HAP-1 (cell line): ENCODE measurements at regions not wholly inside any gene's neighbourhood (a gene's known extent, or its start where the extent isn't known, plus 50 kb on each side); places are given as distances from the start of the nearest gene placed in this dataset.

ENCODE experiments used
- DNase-seq, 2 experiments: peaks; one replicate each; pipeline ENCODE4 v3.0.0-alpha.2; 2016 to 2020; ENCODE audit warnings: low spot score in 2 of 2
- H3K27me3 ChIP-seq: fragments of 250-450 bp; sonication (Bioruptor Pico); 2 replicates; pipeline ENCODE4 v1.5.1; 2020; ENCODE audit warnings: low read depth, mild to moderate bottlenecking, moderate library complexity
- H3K36me3 ChIP-seq: fragments of 250-450 bp; sonication (Bioruptor Pico); replicated peaks from 2 replicates; pipeline ENCODE4 v1.5.1; 2020; ENCODE audit warnings: mild to moderate bottlenecking
- H3K4me1 ChIP-seq: fragments of 250-450 bp; sonication (Bioruptor Pico); 2 replicates; pipeline ENCODE4 v1.5.1; 2020; ENCODE audit warnings: mild to moderate bottlenecking
- H3K4me3 ChIP-seq: fragments of 250-450 bp; sonication (Bioruptor Pico); 2 replicates; pipeline ENCODE4 v1.5.1; 2020; ENCODE audit warnings: mild to moderate bottlenecking, moderate library complexity
- H3K9me3 ChIP-seq: fragments of 250-450 bp; sonication (Bioruptor Pico); 2 replicates; pipeline ENCODE4 v1.5.1; 2020; ENCODE audit warnings: mild to moderate bottlenecking, moderate library complexity
- in situ Hi-C: fragments of 300-500 bp; cut with MboI; formaldehyde crosslinking; loops from 3 replicates; pipeline ENCODE4 v1.14.3; 2020; ENCODE audit warnings: low sequenced_read_pairs, inconsistent platforms, mixed read lengths

- Histone ChIP-seq H3K36me3 (no peaks in the 10 kb centered on the region), H3K4me3 (no peak overlapping the region), H3K9me3 (no peaks in the 10 kb centered on the region), H3K4me1 (no peaks in the 10 kb centered on the region), H3K27me3 (no peaks in the 10 kb centered on the region)
- in situ Hi-C loops, result no loop called here
- DNase-seq, result no peak
Measured at GRCh38 chr16:5870886-5871691, 773.5 kb upstream of the EEF2KMT start.

DNA sequence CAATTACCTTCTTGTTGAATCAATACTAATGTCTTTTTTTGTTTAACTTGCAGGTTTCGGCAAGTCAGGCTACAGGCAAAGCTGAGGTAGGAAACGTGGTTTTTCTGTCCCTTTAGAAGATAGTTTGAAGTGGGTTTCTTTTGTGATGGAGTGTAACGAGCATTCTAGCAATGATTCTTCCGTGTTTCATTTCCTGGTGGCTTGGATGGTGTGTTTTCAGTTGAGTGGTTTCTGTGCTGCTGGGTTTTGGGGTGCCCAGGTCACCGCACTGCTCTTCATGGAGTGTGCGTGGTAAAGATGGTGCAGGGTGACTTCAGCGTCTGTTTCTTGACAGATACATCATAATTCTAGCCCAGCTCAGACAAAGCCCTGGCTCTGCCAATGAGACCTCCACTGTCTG, 769.7 kb upstream of the EEF2KMT start:
- H3K4me1 ChIP-seq, result no peaks in the 10 kb centered on the region
- H3K36me3 ChIP-seq, result no peaks in the 10 kb centered on the region
- DNase-seq, result no peak
- H3K9me3 ChIP-seq, result no peaks in the 10 kb centered on the region
- in situ Hi-C loops, result no loop called here
- no peaks in the 10 kb centered on the region for H3K27me3 ChIP-seq
- no peak overlapping the region for H3K4me3 ChIP-seq

- Histone ChIP-seq H3K9me3 (no peaks in the 10 kb centered on the region), H3K27me3 (no peaks in the 10 kb centered on the region), H3K36me3 (no peaks in the 10 kb centered on the region), H3K4me3 (no peak overlapping the region), H3K4me1 (no peaks in the 10 kb centered on the region)
- no peak for DNase-seq
- in situ Hi-C loops, result no loop called here
Measured at GRCh38 chr16:5865236-5865635, 767.6 kb upstream of the EEF2KMT start.

DNA sequence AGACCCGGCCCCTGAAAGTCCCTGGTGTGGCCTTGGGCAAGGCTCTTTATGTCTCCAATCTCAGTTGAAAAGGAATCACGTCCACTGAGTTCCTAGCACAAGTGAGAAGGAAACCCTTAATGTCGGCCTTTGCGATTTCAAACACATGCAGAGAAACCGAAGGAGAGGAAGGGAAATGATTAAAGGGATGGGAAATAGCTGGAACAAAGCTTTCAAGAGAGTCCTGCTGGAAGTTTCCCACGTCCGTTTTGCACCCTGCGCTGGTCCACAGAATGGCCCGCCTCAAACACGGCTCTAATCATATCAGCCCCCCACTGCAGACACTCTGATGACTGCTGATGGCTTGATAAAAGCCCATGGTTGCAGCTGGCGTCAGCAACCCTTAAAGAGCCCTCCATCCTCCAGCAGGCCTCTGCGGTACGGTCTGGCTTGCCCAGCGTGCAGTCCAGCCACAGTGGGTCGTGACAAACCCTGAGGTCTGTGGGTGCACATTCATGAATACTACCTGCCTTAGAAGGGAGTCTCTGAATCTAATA, 765.5 kb upstream of the EEF2KMT start:
- Histone ChIP-seq H3K27me3 (no peaks in the 10 kb centered on the region), H3K4me3 (no peak overlapping the region), H3K4me1 (no peaks in the 10 kb centered on the region), H3K36me3 (no peaks in the 10 kb centered on the region), H3K9me3 (no peaks in the 10 kb centered on the region)
- no peak for DNase-seq
- in situ Hi-C loops, result no loop called here

GRCh38 chr16:5862103-5862840, 764.7 kb upstream of the EEF2KMT start:
- in situ Hi-C loops, result no loop called here
- Histone ChIP-seq H3K27me3 (no peaks in the 10 kb centered on the region), H3K9me3 (no peaks in the 10 kb centered on the region), H3K4me3 (no peak overlapping the region), H3K4me1 (no peaks in the 10 kb centered on the region), H3K36me3 (no peaks in the 10 kb centered on the region)
- no peak for DNase-seq

GRCh38 chr16:5861241-5861640, 763.6 kb upstream of the EEF2KMT start:
- DNase-seq, result no peak
- in situ Hi-C loops, result no loop called here

DNA sequence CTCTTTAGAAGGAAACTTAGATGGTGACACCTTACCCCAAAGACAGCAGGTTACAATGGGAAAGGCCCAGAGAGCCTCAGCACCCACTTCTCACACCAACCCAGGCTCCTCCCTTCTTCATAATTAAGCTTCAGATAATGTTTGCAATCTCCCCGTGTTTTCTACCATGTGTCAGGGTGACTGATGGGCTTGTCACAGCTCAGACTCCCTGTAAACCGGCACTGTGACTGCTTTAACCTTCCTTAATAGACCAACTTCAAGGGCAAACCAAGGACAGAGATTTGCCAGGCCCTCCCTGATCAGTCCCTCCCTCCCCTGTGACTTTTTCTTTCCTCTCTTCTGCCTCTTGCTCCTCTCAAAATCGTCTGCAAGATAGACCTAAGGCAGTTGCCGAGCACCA, 760.6 kb upstream of the EEF2KMT start:
- no peaks in the 10 kb centered on the region for H3K36me3 ChIP-seq
- H3K4me3 ChIP-seq, result no peak overlapping the region
- H3K9me3 ChIP-seq, result no peaks in the 10 kb centered on the region
- no peaks in the 10 kb centered on the region for H3K27me3 ChIP-seq
- no peak for DNase-seq
- in situ Hi-C loops, result no loop called here
- H3K4me1 ChIP-seq, result no peaks in the 10 kb centered on the region

More at GRCh38 chr16:5861241-5861640, 763.6 kb upstream of the EEF2KMT start:
- Histone ChIP-seq H3K4me3 (no peak overlapping the region), H3K4me1 (no peaks in the 10 kb centered on the region), H3K9me3 (no peaks in the 10 kb centered on the region), H3K36me3 (no peaks in the 10 kb centered on the region), H3K27me3 (no peaks in the 10 kb centered on the region)

GRCh38 chr16:5854027-5854426, 756.4 kb upstream of the EEF2KMT start:
- DNase-seq, result no peak
- H3K27me3 ChIP-seq, result no peaks in the 10 kb centered on the region
- H3K4me3 ChIP-seq, result no peak overlapping the region
- no peaks in the 10 kb centered on the region for H3K9me3 ChIP-seq
- H3K4me1 ChIP-seq, result no peaks in the 10 kb centered on the region
- no peaks in the 10 kb centered on the region for H3K36me3 ChIP-seq
- in situ Hi-C loops, result no loop called here

DNA sequence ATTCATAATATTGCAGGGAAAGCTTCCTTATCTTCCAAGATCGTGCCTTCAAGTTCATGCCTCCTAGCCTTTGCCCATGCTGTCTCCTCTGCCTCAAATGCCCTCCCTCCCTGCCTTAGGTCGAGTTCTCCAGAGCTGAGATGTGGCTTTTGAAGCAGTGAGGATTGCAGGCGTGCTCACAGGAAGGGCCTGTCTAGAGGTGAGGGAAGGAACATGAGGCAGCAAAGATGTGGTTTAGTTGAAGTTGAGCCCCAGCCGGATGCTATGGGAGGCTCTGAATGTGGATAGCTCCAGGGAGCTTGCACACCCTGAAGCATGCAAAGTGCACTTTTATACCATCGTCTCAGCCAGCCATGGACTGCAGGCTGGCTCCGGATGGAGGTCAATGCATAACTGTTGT, 754.6 kb upstream of the EEF2KMT start:
- in situ Hi-C loops, result no loop called here

DNA sequence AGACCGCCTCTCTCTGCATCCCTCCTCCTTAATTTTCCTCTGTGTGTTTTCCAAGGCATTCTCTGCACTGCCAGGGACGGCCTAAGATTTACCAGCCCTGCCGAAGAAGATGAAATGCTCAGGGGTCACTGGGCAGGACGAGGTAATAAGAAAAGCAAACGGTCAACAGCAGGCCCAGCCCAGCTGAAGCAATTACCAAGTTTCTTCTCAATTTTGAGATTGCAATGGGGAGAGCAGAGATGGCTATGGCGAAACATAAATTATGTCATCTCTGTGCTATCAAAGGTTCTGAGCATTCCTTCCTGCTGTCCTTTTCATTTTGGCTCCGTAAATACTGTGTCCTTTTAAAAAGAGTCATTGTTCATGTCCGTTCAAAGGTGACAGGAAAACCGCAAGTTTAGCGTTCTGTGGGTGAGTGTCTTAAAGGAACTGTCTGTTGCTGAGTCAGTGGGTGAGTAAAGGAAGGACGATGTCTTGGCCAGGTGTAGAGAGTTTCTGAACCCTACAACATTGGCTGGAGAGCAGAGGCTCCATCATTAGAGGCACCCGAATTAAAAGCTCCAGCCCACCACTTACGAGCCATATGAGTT, 753.9 kb upstream of the EEF2KMT start:
- H3K9me3 ChIP-seq, result no peaks in the 10 kb centered on the region
- H3K27me3 ChIP-seq, result no peaks in the 10 kb centered on the region
- in situ Hi-C loops, result no loop called here
- H3K4me1 ChIP-seq, result no peaks in the 10 kb centered on the region
- H3K36me3 ChIP-seq, result no peaks in the 10 kb centered on the region
- no peak overlapping the region for H3K4me3 ChIP-seq
- DNase-seq, result no peak

More for the DNA sequence above, 754.6 kb upstream of the EEF2KMT start:
- no peak for DNase-seq
- no peaks in the 10 kb centered on the region for H3K4me1 ChIP-seq
- no peaks in the 10 kb centered on the region for H3K36me3 ChIP-seq
- H3K9me3 ChIP-seq, result no peaks in the 10 kb centered on the region
- H3K4me3 ChIP-seq, result no peak overlapping the region
- no peaks in the 10 kb centered on the region for H3K27me3 ChIP-seq

GRCh38 chr16:5850632-5851392, 753.2 kb upstream of the EEF2KMT start:
- Histone ChIP-seq H3K27me3 (no peaks in the 10 kb centered on the region), H3K36me3 (no peaks in the 10 kb centered on the region), H3K4me1 (no peaks in the 10 kb centered on the region), H3K4me3 (no peak overlapping the region), H3K9me3 (no peaks in the 10 kb centered on the region)
- in situ Hi-C loops, result no loop called here
- no peak for DNase-seq

DNA sequence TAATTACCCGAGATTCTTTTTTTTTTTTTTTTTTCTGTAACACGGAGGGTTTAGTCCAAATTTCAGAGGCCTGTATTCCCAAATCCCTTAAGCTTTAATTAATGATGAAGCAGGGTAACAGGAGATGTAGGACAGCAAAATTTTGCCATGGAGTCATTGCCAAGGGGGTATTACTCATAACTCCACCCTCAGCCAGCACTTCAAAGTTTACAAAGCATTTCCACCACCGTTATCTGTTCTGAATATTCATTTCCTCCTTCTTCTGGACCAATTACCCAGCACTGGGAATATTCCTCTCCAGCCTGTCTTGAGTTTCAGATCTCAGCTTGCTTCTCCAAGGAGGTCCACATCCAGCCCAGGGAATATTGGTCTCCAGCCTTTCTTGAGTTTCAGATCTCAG, 747.5 kb upstream of the EEF2KMT start:
- Histone ChIP-seq H3K9me3 (no peaks in the 10 kb centered on the region), H3K36me3 (no peaks in the 10 kb centered on the region), H3K4me3 (no peak overlapping the region), H3K4me1 (no peaks in the 10 kb centered on the region), H3K27me3 (no peaks in the 10 kb centered on the region)
- in situ Hi-C loops, result no loop called here
- no peak for DNase-seq

GRCh38 chr16:5841974-5842373, 744.4 kb upstream of the EEF2KMT start:
- Histone ChIP-seq H3K4me3 (no peak overlapping the region), H3K36me3 (no peaks in the 10 kb centered on the region), H3K9me3 (no peaks in the 10 kb centered on the region), H3K4me1 (no peaks in the 10 kb centered on the region), H3K27me3 (no peaks in the 10 kb centered on the region)
- no peak for DNase-seq
- in situ Hi-C loops, result no loop called here
